ENCODE measurements at regions not wholly inside any gene's neighbourhood (a gene's known extent, or its start where the extent isn't known, plus 50 kb on each side); places are given as distances from the start of the nearest gene placed in this dataset.

- TF ChIP-seq, protein P1, sequence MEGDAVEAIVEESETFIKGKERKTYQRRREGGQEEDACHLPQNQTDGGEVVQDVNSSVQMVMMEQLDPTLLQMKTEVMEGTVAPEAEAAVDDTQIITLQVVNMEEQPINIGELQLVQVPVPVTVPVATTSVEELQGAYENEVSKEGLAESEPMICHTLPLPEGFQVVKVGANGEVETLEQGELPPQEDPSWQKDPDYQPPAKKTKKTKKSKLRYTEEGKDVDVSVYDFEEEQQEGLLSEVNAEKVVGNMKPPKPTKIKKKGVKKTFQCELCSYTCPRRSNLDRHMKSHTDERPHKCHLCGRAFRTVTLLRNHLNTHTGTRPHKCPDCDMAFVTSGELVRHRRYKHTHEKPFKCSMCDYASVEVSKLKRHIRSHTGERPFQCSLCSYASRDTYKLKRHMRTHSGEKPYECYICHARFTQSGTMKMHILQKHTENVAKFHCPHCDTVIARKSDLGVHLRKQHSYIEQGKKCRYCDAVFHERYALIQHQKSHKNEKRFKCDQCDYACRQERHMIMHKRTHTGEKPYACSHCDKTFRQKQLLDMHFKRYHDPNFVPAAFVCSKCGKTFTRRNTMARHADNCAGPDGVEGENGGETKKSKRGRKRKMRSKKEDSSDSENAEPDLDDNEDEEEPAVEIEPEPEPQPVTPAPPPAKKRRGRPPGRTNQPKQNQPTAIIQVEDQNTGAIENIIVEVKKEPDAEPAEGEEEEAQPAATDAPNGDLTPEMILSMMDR (IDR thresholded peaks at IDR 0.05) = peak; percentile 83
- no peak for TF ChIP-seq ZFX (IDR thresholded peaks at IDR 0.05; ENCODE audit: borderline replicate concordance)
These were observed 394.0 kb upstream of the SYT1 start for GRCh38 chr12:78470354-78471195.

Measured in 22Rv1 (cell line).